Pons (tissue), 1 donor: ENCODE measurements at regions not wholly inside any gene's neighbourhood (a gene's known extent, or its start where the extent isn't known, plus 50 kb on each side); places are given as distances from the start of the nearest gene placed in this dataset.

Source experiments
- DNase-seq: peaks from one replicate; pipeline ENCODE4 v3.0.0-alpha.2; 2016; ENCODE audit warnings: low spot score

GRCh38 chr7:67553378-67553777 is 556.7 kb downstream of the TYW1 start:
- DNase-seq: no peak

GRCh38 chr7:67554986-67555385 is 558.4 kb downstream of the TYW1 start:
- no peak for DNase-seq

GRCh38 chr7:67564959-67565358 is 568.3 kb downstream of the TYW1 start:
- no peak for DNase-seq

GRCh38 chr7:67566101-67566500 is 569.5 kb downstream of the TYW1 start:
- DNase-seq: peak; percentile 11

- no peak for DNase-seq
Observed at GRCh38 chr7:67571026-67571545, 574.5 kb downstream of the TYW1 start.

GRCh38 chr7:67573639-67574038 is 577.0 kb downstream of the TYW1 start:
- no peak for DNase-seq

GRCh38 chr7:67588631-67589030 is 592.0 kb downstream of the TYW1 start:
- DNase-seq: no peak

GRCh38 chr7:67589183-67589582 is 592.5 kb downstream of the TYW1 start:
- no peak for DNase-seq

GRCh38 chr7:67590649-67591048 is 594.0 kb downstream of the TYW1 start:
- no peak for DNase-seq

- DNase-seq: no peak
Observed at GRCh38 chr7:67593794-67594193, 597.2 kb downstream of the TYW1 start.

- no peak for DNase-seq
Observed at GRCh38 chr7:67595431-67596180, 599.0 kb downstream of the TYW1 start.

GRCh38 chr7:67597161-67597560 is 600.5 kb downstream of the TYW1 start:
- DNase-seq: no peak

- no peak for DNase-seq
Observed at GRCh38 chr7:67598469-67598868, 601.8 kb downstream of the TYW1 start.

GRCh38 chr7:67599331-67600062 is 602.9 kb downstream of the TYW1 start:
- DNase-seq: no peak

- no peak for DNase-seq
Observed at GRCh38 chr7:67602246-67602887, 605.7 kb downstream of the TYW1 start.

GRCh38 chr7:67604461-67605386 is 608.1 kb downstream of the TYW1 start:
- no peak for DNase-seq

GRCh38 chr7:67608806-67609205 is 612.2 kb downstream of the TYW1 start:
- DNase-seq: no peak

- DNase-seq: no peak
Observed at GRCh38 chr7:67610897-67611296, 614.3 kb downstream of the TYW1 start.

GRCh38 chr7:67614843-67615242 is 618.2 kb downstream of the TYW1 start:
- no peak for DNase-seq

- no peak for DNase-seq
Observed at GRCh38 chr7:67616517-67616916, 619.9 kb downstream of the TYW1 start.

GRCh38 chr7:67618556-67619162 is 622.0 kb downstream of the TYW1 start:
- no peak for DNase-seq
